ENCODE measurements at regions not wholly inside any gene's neighbourhood (a gene's known extent, or its start where the extent isn't known, plus 50 kb on each side); places are given as distances from the start of the nearest gene placed in this dataset.

DNA sequence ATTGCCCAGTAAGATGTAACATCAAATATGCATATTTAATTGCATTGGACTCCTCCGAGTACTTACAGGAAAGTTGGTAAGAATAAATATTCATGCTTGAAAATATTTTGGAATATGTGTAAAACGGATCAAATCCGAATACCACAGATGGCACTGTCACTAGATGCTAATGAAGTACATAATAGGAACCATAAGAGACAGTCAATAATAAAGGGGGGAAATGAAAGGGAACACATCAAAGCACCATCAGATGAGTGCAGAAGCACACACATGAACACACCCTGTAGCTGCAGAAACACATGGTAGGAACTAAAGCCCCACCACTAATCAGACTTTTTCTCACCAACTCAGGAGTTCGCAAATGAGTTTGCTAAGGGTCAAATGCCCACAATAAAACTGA is 52.2 kb upstream of the PAGE5 start:
- Histone ChIP-seq H3K9me1 (replicated peaks; ENCODE audit: control insufficient read depth, extremely low read depth, insufficient read depth, low read length) (no peaks in the 10 kb centered on the region), H3K4me2 (ENCODE audit: insufficient read depth, low read length) (no peak overlapping the region), H3K9ac (replicated peaks; ENCODE audit: extremely low read depth, insufficient read depth, low read length) (no peak overlapping the region), H3K36me3 (ENCODE audit: control insufficient read depth in 2 of 2, extremely low read depth in 1 of 2, insufficient read depth in 2 of 2, low read length in 2 of 2) (no peaks in the 10 kb centered on the region), H3K9me3 (replicated peaks; ENCODE audit: control insufficient read depth, insufficient read depth, low read length) (no peaks in the 10 kb centered on the region), H4K20me1 (replicated peaks; ENCODE audit: control insufficient read depth, extremely low read depth, insufficient read depth, low read length) (no peaks in the 10 kb centered on the region), H3K4me1 (ENCODE audit: control insufficient read depth, extremely low read depth, insufficient read depth, low read length) (no peaks in the 10 kb centered on the region), H3K79me2 (ENCODE audit: control insufficient read depth, insufficient read depth, low read length) (no peaks in the 10 kb centered on the region), H3K27ac (ENCODE audit: insufficient read depth, low read depth, low read length) (no peak overlapping the region), H3K4me3 (replicated peaks in 1 of 3; ENCODE audit: insufficient read depth in 1 of 3, low read depth in 1 of 3, low read length in 3 of 3) (no peak overlapping the region), H2AFZ (ENCODE audit: low read depth, low read length) (no peak overlapping the region), H3K27me3 (ENCODE audit: control insufficient read depth in 2 of 2, insufficient read depth in 2 of 2, low read length in 2 of 2) (no peaks in the 10 kb centered on the region)
- dilution Hi-C loops (cut with MboI; ENCODE audit: extremely low pct_ligation_motif_present, low sequenced_read_pairs), result no loop called here
- ChIA-PET POLR2A (no interaction called here), CTCF (no interaction called here)
- DNase-seq (ENCODE audit: low read depth, low spot score) (no peak), FAIRE-seq (no peak)
- no TSS peak for BruUV-seq (replicated peaks)
- TF ChIP-seq POLR2AphosphoS5 (IDR thresholded peaks at IDR 0.05; ENCODE audit: insufficient read depth, low read depth, low read length), result no peak
- TF ChIP-seq JUN (IDR thresholded peaks at IDR 0.05; ENCODE audit: borderline replicate concordance, insufficient read depth, insufficient read length, low read depth), result no peak
- no peak for TF ChIP-seq GATA2 (IDR thresholded peaks at IDR 0.05; ENCODE audit: insufficient read depth, insufficient read length, low read depth, low read length)
- TF ChIP-seq FOS (IDR thresholded peaks at IDR 0.05; ENCODE audit: borderline replicate concordance, insufficient read depth, low read length), result no peak
- no peak for TF ChIP-seq EZH2 (IDR thresholded peaks at IDR 0.05; ENCODE audit: borderline replicate concordance, low read depth, low read length, severe bottlenecking)
- TF ChIP-seq, protein P1, sequence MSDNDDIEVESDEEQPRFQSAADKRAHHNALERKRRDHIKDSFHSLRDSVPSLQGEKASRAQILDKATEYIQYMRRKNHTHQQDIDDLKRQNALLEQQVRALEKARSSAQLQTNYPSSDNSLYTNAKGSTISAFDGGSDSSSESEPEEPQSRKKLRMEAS (IDR thresholded peaks at IDR 0.05; ENCODE audit: insufficient read depth, insufficient read length), result no peak
- TF ChIP-seq POLR2A (IDR thresholded peaks at IDR 0.05; ENCODE audit: low read depth, low read length), result no peak
- TF ChIP-seq, protein P2, sequence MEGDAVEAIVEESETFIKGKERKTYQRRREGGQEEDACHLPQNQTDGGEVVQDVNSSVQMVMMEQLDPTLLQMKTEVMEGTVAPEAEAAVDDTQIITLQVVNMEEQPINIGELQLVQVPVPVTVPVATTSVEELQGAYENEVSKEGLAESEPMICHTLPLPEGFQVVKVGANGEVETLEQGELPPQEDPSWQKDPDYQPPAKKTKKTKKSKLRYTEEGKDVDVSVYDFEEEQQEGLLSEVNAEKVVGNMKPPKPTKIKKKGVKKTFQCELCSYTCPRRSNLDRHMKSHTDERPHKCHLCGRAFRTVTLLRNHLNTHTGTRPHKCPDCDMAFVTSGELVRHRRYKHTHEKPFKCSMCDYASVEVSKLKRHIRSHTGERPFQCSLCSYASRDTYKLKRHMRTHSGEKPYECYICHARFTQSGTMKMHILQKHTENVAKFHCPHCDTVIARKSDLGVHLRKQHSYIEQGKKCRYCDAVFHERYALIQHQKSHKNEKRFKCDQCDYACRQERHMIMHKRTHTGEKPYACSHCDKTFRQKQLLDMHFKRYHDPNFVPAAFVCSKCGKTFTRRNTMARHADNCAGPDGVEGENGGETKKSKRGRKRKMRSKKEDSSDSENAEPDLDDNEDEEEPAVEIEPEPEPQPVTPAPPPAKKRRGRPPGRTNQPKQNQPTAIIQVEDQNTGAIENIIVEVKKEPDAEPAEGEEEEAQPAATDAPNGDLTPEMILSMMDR (IDR thresholded peaks at IDR 0.05; ENCODE audit: extremely low read depth in 1 of 2, insufficient read depth in 1 of 2, low read depth in 1 of 2, low read length in 2 of 2), result no peak
- TF ChIP-seq MYC (IDR thresholded peaks at IDR 0.05; ENCODE audit: low read depth, low read length), result no peak
- intact Hi-C loops (cut with micrococcal nuclease), result loop anchor here (10.0 kb wide), 2 partner anchors 273 to 1483 kb away; partner anchors contain the start of gene HUWE1
